Lower leg skin (tissue), 4 donors: ENCODE measurements at regions not wholly inside any gene's neighbourhood (a gene's known extent, or its start where the extent isn't known, plus 50 kb on each side); places are given as distances from the start of the nearest gene placed in this dataset.
"Not testable (repeated sequence)": the region's sequence is repeated elsewhere in the genome, so short reads cannot be mapped to it uniquely, and the experiment has no call there.

Experiments used
- DNase-seq, 2 donors: peaks; one replicate each; pipeline ENCODE4 v3.0.0-alpha.2; 2019; ENCODE audit warnings: low spot score in 2 of 2
- H3K4me3 ChIP-seq: fragments of 200-600 bp; sonication (generic); 2 replicates; pipeline ENCODE4 v1.5.1; 2017; ENCODE audit warnings: mild to moderate bottlenecking, low read depth; ENCODE audit not compliant: poor library complexity, severe bottlenecking
- CTCF ChIP-seq, 3 donors: fragments of 450-650 bp; IDR thresholded peaks; one replicate each; pipeline ENCODE4 v1.5.1; 2016; ENCODE audit warnings: antibody characterized with exemption in 3 of 3, mild to moderate bottlenecking in 3 of 3, moderate library complexity in 2 of 3
- POLR2A ChIP-seq, 2 donors: fragments of 450-650 bp; IDR thresholded peaks; one replicate each; pipeline ENCODE4 v1.6.1; 2016 to 2017; ENCODE audit warnings: antibody characterized with exemption in 2 of 2, mild to moderate bottlenecking in 1 of 2, moderate library complexity in 1 of 2
- WGBS, 2 donors: methylation state at CpG; one replicate each; pipeline ENCODE4 v1.1.5; 2018; 5-methylcytosine and 5-hydroxymethylcytosine counted together
- intact Hi-C: fragments of 100-400 bp; cut with DNase I; formaldehyde crosslinking; loops from one replicate; pipeline ENCODE4 v1.15.0; 2023; ENCODE audit warnings: low total_unique reads

- WGBS, 2 donors = 86 to 93% methylated on average over 1 of the region's 1 CpG
- intact Hi-C loops = no loop called here
- TF ChIP-seq CTCF (IDR thresholded peaks at IDR 0.05) (no peak), POLR2A (IDR thresholded peaks at IDR 0.05) (no peak)
- no peak overlapping the region for H3K4me3 ChIP-seq
- DNase-seq = no peak
These were observed 212.4 kb upstream of the CACNA2D1 start for GRCh38 chr7:82655965-82656364.

GRCh38 chr7:82650095-82650494 lies 206.5 kb upstream of the CACNA2D1 start:
- intact Hi-C loops, DNase-seq, H3K4me3 ChIP-seq: not testable (repeated sequence)
- WGBS, 2 donors = 90 to 93% methylated on average over 9 to 10 of the region's 10 CpGs

- no peak overlapping the region for H3K4me3 ChIP-seq
- intact Hi-C loops = no loop called here
- no peak for TF ChIP-seq CTCF (IDR thresholded peaks at IDR 0.05)
- TF ChIP-seq POLR2A (IDR thresholded peaks at IDR 0.05) = no peak
- no peak for DNase-seq
- 75 to 82% methylated on average over 1 of the region's 1 CpG for WGBS, 2 donors
These were observed 190.0 kb upstream of the CACNA2D1 start for GRCh38 chr7:82633592-82633991.

GRCh38 chr7:82631998-82632397 lies 188.4 kb upstream of the CACNA2D1 start:
- DNase-seq = no peak
- no peak overlapping the region for H3K4me3 ChIP-seq
- TF ChIP-seq CTCF (IDR thresholded peaks at IDR 0.05) (no peak), POLR2A (IDR thresholded peaks at IDR 0.05) (no peak)
- intact Hi-C loops = no loop called here
- WGBS, 2 donors = 32 to 42% methylated on average over 3 of the region's 3 CpGs

GRCh38 chr7:82629583-82629982 lies 186.0 kb upstream of the CACNA2D1 start:
- no peak for DNase-seq
- 85 to 87% methylated on average over 3 of the region's 3 CpGs for WGBS, 2 donors
- TF ChIP-seq CTCF (IDR thresholded peaks at IDR 0.05) (no peak), POLR2A (IDR thresholded peaks at IDR 0.05) (no peak)
- no peak overlapping the region for H3K4me3 ChIP-seq
- intact Hi-C loops = no loop called here

- DNase-seq = no peak
- intact Hi-C loops = no loop called here
- 83 to 92% methylated on average over 2 of the region's 2 CpGs for WGBS, 2 donors
- no peak for TF ChIP-seq CTCF (IDR thresholded peaks at IDR 0.05)
- H3K4me3 ChIP-seq = no peak overlapping the region
These were observed 181.8 kb upstream of the CACNA2D1 start for GRCh38 chr7:82625377-82625776.
